HFFc6 (cell line): ENCODE measurements at regions not wholly inside any gene's neighbourhood (a gene's known extent, or its start where the extent isn't known, plus 50 kb on each side); places are given as distances from the start of the nearest gene placed in this dataset.

ENCODE experiments used
- DNase-seq: peaks from one replicate; pipeline ENCODE4 v3.0.0-alpha.2; 2018
- H3K27ac Mint-ChIP-seq: 2 replicates; pipeline ENCODE4 v1.8.0; 2020; ENCODE audit warnings: mild to moderate bottlenecking, mixed read lengths
- H3K27me3 Mint-ChIP-seq: 2 replicates; pipeline ENCODE4 v1.8.0; 2021; ENCODE audit warnings: mild to moderate bottlenecking, moderate library complexity, mixed read lengths; ENCODE audit not compliant: insufficient read depth
- H3K36me3 Mint-ChIP-seq: 2 replicates; pipeline ENCODE4 v1.8.0; 2021; ENCODE audit warnings: low read depth, mixed read lengths
- H3K4me1 Mint-ChIP-seq: 2 replicates; pipeline ENCODE4 v1.8.0; 2020; ENCODE audit warnings: low read depth, mixed read lengths
- H3K4me3 Mint-ChIP-seq: 2 replicates; pipeline ENCODE4 v1.8.0; 2020; ENCODE audit warnings: mild to moderate bottlenecking, moderate library complexity, mixed read lengths
- H3K9me3 Mint-ChIP-seq: 2 replicates; pipeline ENCODE4 v1.8.0; 2020; ENCODE audit warnings: mild to moderate bottlenecking, mixed read lengths
- CTCF ChIP-seq: fragments of 200-600 bp; sonication (generic); IDR thresholded peaks from 2 replicates; pipeline ENCODE4 v1.5.0; 2021; ENCODE audit warnings: antibody characterized with exemption, mild to moderate bottlenecking

GRCh38 chr4:17276776-17277175 lies 235.1 kb downstream of the QDPR start:
- DNase-seq = peak; percentile 45
- no peaks in the 10 kb centered on the region; the same call in 1 of the 2 replicates for H3K36me3 Mint-ChIP-seq
- H3K4me1 Mint-ChIP-seq = peaks cover 43% of the 10 kb centered on the region
- peak overlapping the region; percentile 67 for H3K4me3 Mint-ChIP-seq
- H3K27ac Mint-ChIP-seq = peak overlapping the region; percentile 84
- H3K9me3 Mint-ChIP-seq = no peaks in the 10 kb centered on the region
- no peak for TF ChIP-seq CTCF
- H3K27me3 Mint-ChIP-seq = peaks cover 1% of the 10 kb centered on the region; the same call in 1 of the 2 replicates

GRCh38 chr4:17275836-17276235 lies 236.1 kb downstream of the QDPR start:
- Mint-ChIP-seq H3K27ac (no peak overlapping the region; the same call in 1 of the 2 replicates), H3K4me1 (peaks cover 43% of the 10 kb centered on the region)

GRCh38 chr4:17273047-17273446 lies 238.8 kb downstream of the QDPR start:
- Mint-ChIP-seq H3K27ac (no peak overlapping the region), H3K9me3 (no peaks in the 10 kb centered on the region), H3K36me3 (no peaks in the 10 kb centered on the region; the same call in 1 of the 2 replicates), H3K4me3 (no peak overlapping the region), H3K4me1 (peaks cover 43% of the 10 kb centered on the region), H3K27me3 (peaks cover 3% of the 10 kb centered on the region)
- TF ChIP-seq CTCF = no peak
- DNase-seq = no peak

More at GRCh38 chr4:17275836-17276235, 236.1 kb downstream of the QDPR start:
- Mint-ChIP-seq H3K27me3 (peaks cover 1% of the 10 kb centered on the region; the same call in 1 of the 2 replicates), H3K9me3 (no peaks in the 10 kb centered on the region), H3K4me3 (no peak overlapping the region), H3K36me3 (no peaks in the 10 kb centered on the region; the same call in 1 of the 2 replicates)
- DNase-seq = peak; percentile 20
- no peak for TF ChIP-seq CTCF

- no peak for TF ChIP-seq CTCF
- Mint-ChIP-seq H3K4me1 (peaks cover 44% of the 10 kb centered on the region), H3K27me3 (peaks cover 6% of the 10 kb centered on the region), H3K4me3 (no peak overlapping the region), H3K9me3 (no peaks in the 10 kb centered on the region), H3K27ac (no peak overlapping the region), H3K36me3 (no peaks in the 10 kb centered on the region; the same call in 1 of the 2 replicates)
- no peak for DNase-seq
Observed at GRCh38 chr4:17272154-17272553, 239.7 kb downstream of the QDPR start.

GRCh38 chr4:17265653-17266052 lies 246.2 kb downstream of the QDPR start:
- H3K9me3 Mint-ChIP-seq = no peaks in the 10 kb centered on the region
- peaks cover 5% of the 10 kb centered on the region; the same call in 1 of the 2 replicates for H3K27me3 Mint-ChIP-seq
- DNase-seq = no peak
- H3K36me3 Mint-ChIP-seq = no peaks in the 10 kb centered on the region
- no peak overlapping the region for H3K4me3 Mint-ChIP-seq
- TF ChIP-seq CTCF = no peak
- H3K27ac Mint-ChIP-seq = no peak overlapping the region
- H3K4me1 Mint-ChIP-seq = peaks cover 7% of the 10 kb centered on the region

- Mint-ChIP-seq H3K27me3 (peaks cover 5% of the 10 kb centered on the region; the same call in 1 of the 2 replicates), H3K36me3 (no peaks in the 10 kb centered on the region), H3K27ac (no peak overlapping the region), H3K4me3 (no peak overlapping the region), H3K4me1 (peaks cover 7% of the 10 kb centered on the region), H3K9me3 (no peaks in the 10 kb centered on the region)
- DNase-seq = no peak
- no peak for TF ChIP-seq CTCF
Observed at GRCh38 chr4:17265139-17265538, 246.8 kb downstream of the QDPR start.
